ENCODE measurements at regions not wholly inside any gene's neighbourhood (a gene's known extent, or its start where the extent isn't known, plus 50 kb on each side); places are given as distances from the start of the nearest gene placed in this dataset.

DNA sequence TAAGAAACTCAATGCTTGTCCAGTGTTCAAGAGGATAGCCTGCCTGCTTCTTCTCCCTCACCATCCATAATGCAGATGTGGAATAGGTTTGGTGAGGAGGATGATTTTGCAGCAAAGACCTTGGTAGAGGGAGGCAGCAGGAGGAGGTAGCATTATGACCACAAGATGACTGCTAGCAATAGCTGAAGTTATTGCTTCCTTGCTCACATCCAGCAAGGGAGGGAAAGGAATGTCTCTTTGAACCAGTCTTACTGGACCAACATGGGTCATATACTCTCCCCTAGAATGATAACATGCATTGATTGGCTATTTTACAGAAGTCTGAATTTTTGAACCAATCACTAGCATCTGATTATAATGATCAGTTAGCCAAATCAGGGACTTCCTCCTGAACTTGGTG lies 607.6 kb downstream of the EBF1 start:
- TF ChIP-seq, protein P1, sequence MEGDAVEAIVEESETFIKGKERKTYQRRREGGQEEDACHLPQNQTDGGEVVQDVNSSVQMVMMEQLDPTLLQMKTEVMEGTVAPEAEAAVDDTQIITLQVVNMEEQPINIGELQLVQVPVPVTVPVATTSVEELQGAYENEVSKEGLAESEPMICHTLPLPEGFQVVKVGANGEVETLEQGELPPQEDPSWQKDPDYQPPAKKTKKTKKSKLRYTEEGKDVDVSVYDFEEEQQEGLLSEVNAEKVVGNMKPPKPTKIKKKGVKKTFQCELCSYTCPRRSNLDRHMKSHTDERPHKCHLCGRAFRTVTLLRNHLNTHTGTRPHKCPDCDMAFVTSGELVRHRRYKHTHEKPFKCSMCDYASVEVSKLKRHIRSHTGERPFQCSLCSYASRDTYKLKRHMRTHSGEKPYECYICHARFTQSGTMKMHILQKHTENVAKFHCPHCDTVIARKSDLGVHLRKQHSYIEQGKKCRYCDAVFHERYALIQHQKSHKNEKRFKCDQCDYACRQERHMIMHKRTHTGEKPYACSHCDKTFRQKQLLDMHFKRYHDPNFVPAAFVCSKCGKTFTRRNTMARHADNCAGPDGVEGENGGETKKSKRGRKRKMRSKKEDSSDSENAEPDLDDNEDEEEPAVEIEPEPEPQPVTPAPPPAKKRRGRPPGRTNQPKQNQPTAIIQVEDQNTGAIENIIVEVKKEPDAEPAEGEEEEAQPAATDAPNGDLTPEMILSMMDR (IDR thresholded peaks at IDR 0.05; ENCODE audit: insufficient read depth, low read length, poor library complexity, severe bottlenecking), result no peak
- DNase-seq (ENCODE audit: extremely low read depth, insufficient read length), result no peak
- H3K36me3 ChIP-seq (ENCODE audit: control insufficient read depth, insufficient read depth, low read length), result no peaks in the 10 kb centered on the region
- no peaks in the 10 kb centered on the region; the same call in none of the 2 replicates for H3K27me3 ChIP-seq (replicated peaks; ENCODE audit: control insufficient read depth, insufficient read depth, low read length)
- H3K4me3 ChIP-seq (replicated peaks; ENCODE audit: low read depth, low read length), result no peak overlapping the region

DNA sequence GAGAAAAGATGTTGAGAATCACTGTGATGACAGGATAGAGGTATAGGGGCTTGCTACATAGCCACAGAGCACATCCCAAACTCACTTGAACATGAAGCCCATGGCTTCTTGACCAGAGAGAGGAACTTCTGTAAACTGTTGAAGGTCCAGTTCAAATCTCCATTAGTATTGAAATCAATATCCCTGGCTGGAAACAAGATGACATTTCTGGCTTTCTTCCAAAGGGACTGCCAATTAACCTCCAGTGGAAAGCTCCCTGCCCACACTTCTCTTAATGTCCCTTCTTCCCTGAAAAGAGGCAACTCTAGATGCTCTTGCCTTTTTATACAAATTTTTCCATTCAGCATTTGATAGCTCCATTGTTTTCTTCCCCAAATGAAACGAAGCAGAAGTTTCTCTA lies 612.1 kb downstream of the EBF1 start:
- no peak for DNase-seq (ENCODE audit: extremely low read depth, insufficient read length)
- Histone ChIP-seq H3K27me3 (replicated peaks; ENCODE audit: control insufficient read depth, insufficient read depth, low read length) (no peaks in the 10 kb centered on the region; the same call in none of the 2 replicates), H3K36me3 (ENCODE audit: control insufficient read depth, insufficient read depth, low read length) (no peaks in the 10 kb centered on the region), H3K4me3 (replicated peaks; ENCODE audit: low read depth, low read length) (no peak overlapping the region)
- TF ChIP-seq, protein P1 (IDR thresholded peaks at IDR 0.05; ENCODE audit: insufficient read depth, low read length, poor library complexity, severe bottlenecking), result no peak

DNA sequence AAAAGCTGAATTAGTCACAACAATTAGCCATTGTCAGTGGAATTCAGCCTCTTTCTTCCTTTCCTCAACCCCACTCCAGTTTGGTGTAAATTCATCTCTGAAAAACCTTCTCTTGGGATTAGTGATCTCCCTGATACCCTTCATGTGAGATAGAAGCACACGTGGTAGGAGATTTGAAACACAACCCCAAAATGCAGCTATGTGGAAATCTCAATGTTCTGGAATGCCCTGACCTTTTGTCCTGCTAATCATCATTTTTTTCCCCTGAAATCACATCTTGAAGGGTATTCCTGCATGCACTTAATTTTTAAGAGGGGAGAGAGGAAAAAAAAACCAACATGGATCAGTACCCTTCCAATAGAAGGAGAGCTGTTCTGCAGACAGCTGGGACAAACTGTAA lies 612.6 kb downstream of the EBF1 start:
- Histone ChIP-seq H3K27me3 (replicated peaks; ENCODE audit: control insufficient read depth, insufficient read depth, low read length) (no peaks in the 10 kb centered on the region; the same call in none of the 2 replicates), H3K36me3 (ENCODE audit: control insufficient read depth, insufficient read depth, low read length) (no peaks in the 10 kb centered on the region), H3K4me3 (replicated peaks; ENCODE audit: low read depth, low read length) (no peak overlapping the region)
- DNase-seq (ENCODE audit: extremely low read depth, insufficient read length), result no peak
- TF ChIP-seq, protein P1 (IDR thresholded peaks at IDR 0.05; ENCODE audit: insufficient read depth, low read length, poor library complexity, severe bottlenecking), result no peak

DNA sequence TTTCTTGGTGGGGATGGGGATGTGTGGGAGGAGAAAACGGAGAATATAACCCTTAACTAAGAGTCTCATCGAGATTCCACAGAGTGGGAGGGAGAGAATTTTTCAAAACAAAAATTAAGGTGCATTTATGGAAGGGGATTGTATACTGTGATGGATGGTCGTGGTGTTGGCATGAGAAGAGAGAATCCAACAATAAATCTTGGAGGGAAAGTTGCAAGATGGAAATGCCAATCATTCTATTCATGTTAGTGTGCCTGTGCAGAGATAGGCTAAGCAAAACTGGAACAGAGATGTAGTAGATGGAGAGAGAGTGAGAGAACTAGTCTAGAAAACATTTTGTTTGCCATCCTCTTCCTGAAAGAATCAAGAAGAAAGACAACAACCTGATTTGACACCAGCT lies 613.1 kb downstream of the EBF1 start:
- H3K27me3 ChIP-seq (replicated peaks; ENCODE audit: control insufficient read depth, insufficient read depth, low read length), result no peaks in the 10 kb centered on the region; the same call in 1 of the 2 replicates
- no peak for DNase-seq (ENCODE audit: extremely low read depth, insufficient read length)
- no peak overlapping the region for H3K4me3 ChIP-seq (replicated peaks; ENCODE audit: low read depth, low read length)
- H3K36me3 ChIP-seq (ENCODE audit: control insufficient read depth, insufficient read depth, low read length), result no peaks in the 10 kb centered on the region
- TF ChIP-seq, protein P1 (IDR thresholded peaks at IDR 0.05; ENCODE audit: insufficient read depth, low read length, poor library complexity, severe bottlenecking), result no peak

DNA sequence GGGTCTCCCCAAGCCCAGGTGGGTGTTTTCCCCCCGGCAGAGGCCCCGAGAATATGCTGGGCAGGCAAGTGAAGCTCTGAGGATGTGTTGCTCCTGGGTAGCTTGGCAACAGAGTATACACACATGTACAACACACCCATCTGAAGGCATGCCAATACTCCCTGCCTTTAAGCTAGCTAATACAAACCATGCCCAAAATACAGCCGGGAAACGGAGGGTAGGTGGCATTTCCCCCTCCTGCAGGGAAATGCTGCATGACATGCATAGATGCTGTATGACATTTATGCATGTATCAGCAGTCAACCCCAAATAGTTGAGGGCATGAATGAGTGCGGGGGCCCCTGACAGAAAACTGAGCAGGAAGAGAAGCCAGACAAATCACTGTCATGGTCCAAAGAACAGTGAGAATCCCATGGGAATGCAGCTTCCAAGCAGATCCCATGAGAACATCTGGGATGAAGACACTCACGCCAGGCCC lies 614.1 kb downstream of the EBF1 start:
- TF ChIP-seq, protein P1 (IDR thresholded peaks at IDR 0.05; ENCODE audit: insufficient read depth, low read length, poor library complexity, severe bottlenecking), result no peak
- Histone ChIP-seq H3K36me3 (ENCODE audit: control insufficient read depth, insufficient read depth, low read length) (no peaks in the 10 kb centered on the region), H3K4me3 (replicated peaks; ENCODE audit: low read depth, low read length) (no peak overlapping the region), H3K27me3 (replicated peaks; ENCODE audit: control insufficient read depth, insufficient read depth, low read length) (no peaks in the 10 kb centered on the region; the same call in 1 of the 2 replicates)
- no peak for DNase-seq (ENCODE audit: extremely low read depth, insufficient read length)

DNA sequence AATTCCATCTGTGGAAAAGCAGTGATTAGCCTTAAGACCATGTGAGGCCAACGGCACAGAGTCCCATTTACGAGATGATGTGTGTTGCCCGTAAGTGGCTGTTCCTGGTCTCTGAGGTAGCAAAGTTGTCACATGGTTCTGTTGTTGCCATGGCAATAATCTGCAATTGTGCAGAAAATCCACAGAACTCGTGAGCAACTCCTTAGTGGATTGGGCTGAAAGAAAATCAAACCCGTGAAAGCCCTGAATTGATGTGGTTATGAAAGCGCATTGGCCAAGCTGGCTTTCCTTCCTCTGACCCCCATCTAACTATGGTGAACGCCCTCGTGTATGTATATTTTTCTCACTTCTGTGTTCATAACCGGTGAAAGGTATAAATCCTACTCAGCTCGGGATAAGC lies 614.7 kb downstream of the EBF1 start:
- no peaks in the 10 kb centered on the region; the same call in 1 of the 2 replicates for H3K27me3 ChIP-seq (replicated peaks; ENCODE audit: control insufficient read depth, insufficient read depth, low read length)
- no peak for DNase-seq (ENCODE audit: extremely low read depth, insufficient read length)
- no peak overlapping the region for H3K4me3 ChIP-seq (replicated peaks; ENCODE audit: low read depth, low read length)
- no peaks in the 10 kb centered on the region for H3K36me3 ChIP-seq (ENCODE audit: control insufficient read depth, insufficient read depth, low read length)
- TF ChIP-seq, protein P1 (IDR thresholded peaks at IDR 0.05; ENCODE audit: insufficient read depth, low read length, poor library complexity, severe bottlenecking), result no peak

Data from GM06990 (cell line).